Skin of body (tissue), 1 donor: ENCODE measurements at regions not wholly inside any gene's neighbourhood (a gene's known extent, or its start where the extent isn't known, plus 50 kb on each side); places are given as distances from the start of the nearest gene placed in this dataset.
A peak's percentile ranks its signal among the peaks of the same experiment; 100 is the strongest.

ENCODE experiments used
- DNase-seq: peaks from one replicate; lab custom pipeline; 2025; lab: John Stamatoyannopoulos, UW

DNA sequence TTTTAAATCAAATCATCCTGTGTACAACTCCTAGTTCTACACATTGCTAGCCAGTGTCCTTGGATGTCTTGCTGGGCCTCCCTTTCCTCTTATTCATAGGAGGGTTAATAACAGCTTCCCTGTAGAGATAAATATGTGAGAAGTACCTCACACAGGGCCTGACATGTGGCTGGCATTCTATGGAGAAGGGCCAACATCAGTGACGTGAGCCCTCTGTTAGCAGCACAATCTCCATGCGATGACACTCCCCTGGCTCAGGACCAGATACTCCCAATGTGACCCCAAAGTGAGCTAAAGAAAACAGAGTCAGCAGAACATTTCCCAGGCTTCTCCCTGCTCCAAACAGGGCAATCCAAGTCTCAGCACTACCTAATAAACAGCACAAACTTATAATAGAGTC lies 818.4 kb downstream of the DIAPH3 start:
- DNase-seq: peak; percentile 30

DNA sequence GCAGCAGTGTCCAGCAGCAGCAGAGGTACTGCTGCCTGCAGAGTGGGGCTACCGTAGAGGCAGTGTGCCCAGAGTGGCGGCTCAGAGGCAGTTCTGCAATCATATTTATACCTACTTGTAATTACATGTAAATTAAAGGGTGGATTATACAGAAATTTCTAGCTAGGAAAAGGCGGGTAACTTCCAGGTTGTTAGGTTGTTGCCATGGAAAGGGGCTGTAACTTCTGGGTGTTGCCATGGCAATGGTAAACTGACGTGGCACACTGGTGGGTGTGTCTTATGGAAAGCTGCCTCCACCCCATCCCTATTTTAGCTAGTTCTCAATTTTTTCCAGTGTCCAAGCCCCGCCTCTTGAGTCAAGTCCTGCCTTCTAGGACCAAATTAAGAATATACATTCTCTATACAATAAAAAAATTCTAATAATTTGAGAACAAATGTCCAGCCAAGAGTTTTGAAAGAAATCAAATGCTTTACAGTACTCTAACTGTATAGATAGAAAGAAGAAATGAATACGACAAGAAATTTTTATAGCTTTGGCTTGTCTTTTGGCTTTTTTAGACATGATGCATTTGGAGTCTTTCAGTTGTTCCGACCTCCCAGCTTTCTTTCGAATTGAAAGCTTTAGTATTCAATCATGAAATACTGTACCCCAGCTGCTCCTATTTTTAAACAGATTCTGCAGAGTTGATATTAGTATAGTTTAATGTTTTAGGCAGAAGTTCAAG lies 816.6 kb downstream of the DIAPH3 start:
- DNase-seq: peak; percentile 94

- DNase-seq: peak; percentile 67
These were observed 815.1 kb downstream of the DIAPH3 start for GRCh38 chr13:59348617-59349016.

- DNase-seq: no peak
These were observed 811.1 kb downstream of the DIAPH3 start for GRCh38 chr13:59352600-59352999.

DNA sequence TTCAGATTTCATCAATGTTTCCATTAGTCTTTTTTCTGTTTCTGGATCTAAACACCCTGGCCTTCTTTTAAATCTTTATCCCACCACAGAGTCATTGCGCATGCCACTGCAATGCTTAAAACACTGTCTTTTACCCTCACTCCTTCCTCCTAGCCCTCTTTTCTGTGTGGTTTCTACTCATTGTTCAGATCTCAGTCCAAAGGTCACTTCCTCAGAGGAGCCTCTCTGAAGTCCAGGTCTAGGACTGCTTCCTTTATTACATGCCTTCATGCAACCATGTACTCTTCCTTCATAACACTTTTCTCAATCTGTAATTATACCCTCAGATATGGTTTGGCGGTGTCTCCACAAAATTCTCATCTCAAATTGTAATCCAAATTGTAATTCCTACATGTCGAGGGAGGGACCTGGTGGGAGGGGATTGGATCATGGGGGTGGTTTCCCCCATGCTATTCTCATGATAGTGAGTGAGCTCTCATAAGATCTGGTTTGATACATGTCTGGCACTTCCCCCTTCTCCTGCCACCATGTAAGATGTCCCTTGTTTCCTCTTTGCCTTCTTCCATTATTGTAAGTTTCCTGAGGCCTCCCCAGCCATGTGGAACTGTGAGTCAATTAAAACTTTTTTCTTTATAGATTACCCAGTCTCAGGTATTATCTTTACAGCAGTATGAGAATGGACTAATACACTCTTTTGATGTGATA lies 808.9 kb downstream of the DIAPH3 start:
- no peak for DNase-seq

DNA sequence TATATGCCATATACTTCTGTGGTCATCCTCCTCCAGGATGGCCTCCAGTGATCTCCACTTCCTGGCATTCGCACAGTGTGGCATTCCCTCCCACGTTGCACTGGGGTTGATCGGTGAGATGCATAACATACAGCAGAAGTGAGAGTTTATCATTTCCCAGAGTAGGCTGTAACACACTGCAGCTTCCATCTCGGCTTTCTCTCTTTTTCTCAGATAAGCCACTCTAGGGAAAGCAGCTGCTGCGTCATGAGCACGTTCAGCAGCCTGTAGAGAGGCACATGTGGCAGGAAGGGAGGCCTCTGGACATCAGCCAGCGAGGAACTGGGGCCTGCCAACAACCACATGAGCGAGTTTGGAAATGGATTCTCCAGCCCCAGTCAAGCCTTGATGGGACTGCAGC lies 807.1 kb downstream of the DIAPH3 start:
- DNase-seq: peak; percentile 50

- no peak for DNase-seq
These were observed 805.7 kb downstream of the DIAPH3 start for GRCh38 chr13:59358014-59358413.

DNA sequence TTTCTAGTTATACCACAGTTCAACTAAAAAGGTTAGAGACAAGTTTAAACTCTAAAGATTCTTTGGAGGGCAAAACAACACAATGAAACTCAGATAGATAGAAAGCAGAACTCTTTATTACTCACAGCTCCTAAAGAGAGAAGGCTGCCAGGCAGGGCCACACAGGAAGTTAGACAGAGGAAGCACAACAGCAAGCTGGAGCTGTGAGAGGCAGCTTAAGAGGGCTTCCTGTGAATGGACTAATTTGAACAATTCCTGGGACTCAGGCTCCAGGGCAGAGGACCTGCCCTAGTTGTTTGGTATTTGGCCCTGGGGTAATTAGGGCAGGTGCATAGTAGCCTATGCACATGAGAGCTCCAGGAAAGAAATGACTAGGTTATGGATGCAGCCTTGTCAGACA lies 803.6 kb downstream of the DIAPH3 start:
- DNase-seq: no peak

DNA sequence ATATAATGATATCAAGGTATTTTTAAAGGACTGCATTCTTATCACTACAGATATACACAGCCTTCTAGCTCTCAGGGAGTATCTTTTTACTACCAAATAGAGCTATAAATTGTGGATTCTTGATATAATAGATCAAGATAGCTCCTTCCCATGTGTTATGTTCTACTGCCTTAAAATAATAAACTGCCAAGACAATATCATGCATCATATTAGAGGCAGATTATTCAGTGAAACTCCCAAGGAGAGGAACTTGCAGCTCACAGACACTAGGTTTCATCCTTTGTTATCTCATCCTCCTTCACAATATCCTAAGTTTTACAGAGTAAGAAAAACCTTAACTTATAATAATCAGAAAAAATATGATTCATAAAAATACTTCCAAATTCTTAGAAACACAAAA lies 802.8 kb downstream of the DIAPH3 start:
- DNase-seq: no peak

DNA sequence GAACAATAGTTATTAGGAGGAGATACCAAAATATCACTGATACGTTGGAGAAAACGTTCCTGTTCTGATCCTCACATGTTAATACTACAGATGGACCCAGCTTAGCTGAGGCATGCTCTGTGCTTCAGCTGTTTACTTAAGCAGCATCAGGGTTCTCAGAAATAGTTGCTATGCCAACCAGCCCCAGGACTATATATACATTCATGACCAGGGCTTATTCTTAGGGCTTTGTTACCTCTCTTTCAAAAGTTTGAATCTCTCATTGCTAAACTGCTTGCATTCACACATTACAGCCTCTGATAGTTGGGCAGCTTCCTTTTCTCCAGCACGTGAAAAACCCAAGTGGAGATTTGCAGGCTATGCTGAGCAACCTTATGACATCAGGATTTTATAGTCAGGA lies 800.4 kb downstream of the DIAPH3 start:
- DNase-seq: no peak

- no peak for DNase-seq
These were observed 799.8 kb downstream of the DIAPH3 start for GRCh38 chr13:59363947-59364346.

DNA sequence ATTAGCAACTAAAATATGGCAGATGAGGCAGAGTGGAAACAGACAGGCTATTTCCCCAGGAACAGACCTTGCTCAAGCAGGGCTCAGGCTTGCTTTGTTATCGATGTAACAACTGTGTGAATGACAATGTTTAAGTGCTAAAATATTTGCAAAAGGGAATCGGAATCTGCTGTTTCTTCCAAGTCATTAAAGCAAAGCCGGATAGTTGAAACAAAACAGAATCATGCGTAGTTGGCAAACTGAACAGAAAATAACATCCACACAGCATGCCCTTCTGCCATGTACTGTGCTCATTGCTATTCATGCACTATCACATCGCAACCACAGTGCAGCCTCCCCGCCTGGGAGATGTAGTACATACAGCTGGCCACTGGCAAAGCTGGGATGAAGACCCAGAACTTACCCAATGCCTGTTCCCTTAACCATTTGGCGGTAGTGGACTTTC lies 799.1 kb downstream of the DIAPH3 start:
- DNase-seq: no peak

DNA sequence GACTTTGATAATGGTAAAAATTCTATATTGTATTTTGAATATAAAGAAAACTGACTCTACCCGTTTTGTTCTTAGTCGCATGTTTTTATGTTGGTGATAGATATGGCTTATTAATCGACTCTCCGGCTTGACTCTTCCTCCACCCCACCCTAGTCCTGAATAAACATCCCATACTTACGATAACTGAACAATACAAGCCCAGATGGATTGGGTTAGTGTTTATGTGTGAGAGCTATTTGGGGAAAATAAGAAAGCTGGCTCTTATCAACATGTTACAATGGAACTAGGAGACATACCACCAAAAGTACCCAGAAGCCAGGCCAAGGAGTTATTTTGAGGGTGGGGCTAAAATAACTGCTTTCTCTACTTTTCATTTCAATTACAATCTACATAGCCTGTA lies 796.3 kb downstream of the DIAPH3 start:
- no peak for DNase-seq

DNA sequence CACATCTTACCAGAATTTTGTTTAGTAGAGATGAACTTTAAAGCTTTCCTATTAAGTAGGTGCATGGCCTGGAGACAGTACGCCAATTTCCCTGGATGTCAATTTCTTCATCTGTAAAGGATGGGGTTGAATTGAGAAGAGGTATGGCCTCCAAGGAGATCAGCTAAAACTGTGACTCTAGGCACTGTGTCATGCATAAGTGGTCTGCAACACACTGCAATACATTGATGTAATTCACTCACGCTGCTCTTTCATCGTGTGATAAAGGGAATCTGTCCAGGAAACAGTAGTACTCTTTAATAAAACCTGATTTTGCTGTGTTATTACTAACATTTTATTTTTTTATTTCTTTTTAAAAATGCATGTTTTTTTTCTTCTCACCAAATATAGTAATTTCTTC lies 795.8 kb downstream of the DIAPH3 start:
- no peak for DNase-seq

DNA sequence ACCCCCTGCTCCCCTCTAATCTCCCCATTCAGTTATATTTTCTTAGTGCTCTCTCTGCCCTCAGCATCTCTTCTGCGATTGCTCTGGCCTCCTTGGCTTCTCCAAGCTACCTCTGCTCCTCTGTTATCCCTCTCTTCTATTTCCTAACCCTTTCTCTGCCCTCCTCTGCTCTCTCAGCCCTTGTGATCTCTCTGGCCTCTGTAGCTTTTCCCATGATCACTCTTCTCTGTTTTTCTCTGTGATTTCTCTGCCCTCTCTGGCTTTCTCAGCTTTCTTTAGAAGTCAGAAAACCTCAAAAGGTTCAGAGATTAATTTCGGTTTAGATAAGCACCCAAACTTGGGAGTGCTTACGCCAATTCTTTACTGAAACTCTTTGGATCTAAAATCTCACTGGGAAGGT lies 795.0 kb downstream of the DIAPH3 start:
- DNase-seq: no peak

DNA sequence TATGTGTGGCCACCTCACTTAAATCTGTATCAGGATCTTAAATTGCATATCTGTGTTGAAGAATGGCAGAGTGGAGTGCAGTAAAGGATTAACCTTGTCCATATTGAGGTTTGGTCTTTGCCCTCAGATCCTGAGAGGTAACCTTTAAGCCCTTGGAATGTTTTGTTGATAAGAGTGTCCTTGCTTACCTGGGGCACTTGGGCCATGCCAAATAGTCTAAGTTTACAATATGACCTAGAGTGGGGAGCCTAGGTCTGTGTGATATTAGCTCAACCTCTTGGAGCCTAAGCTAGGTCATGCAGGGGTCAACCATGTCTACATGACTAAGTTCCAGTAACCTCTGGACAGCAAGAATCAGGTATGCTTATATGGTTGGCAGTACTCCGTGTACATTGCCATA lies 792.5 kb downstream of the DIAPH3 start:
- DNase-seq: no peak

DNA sequence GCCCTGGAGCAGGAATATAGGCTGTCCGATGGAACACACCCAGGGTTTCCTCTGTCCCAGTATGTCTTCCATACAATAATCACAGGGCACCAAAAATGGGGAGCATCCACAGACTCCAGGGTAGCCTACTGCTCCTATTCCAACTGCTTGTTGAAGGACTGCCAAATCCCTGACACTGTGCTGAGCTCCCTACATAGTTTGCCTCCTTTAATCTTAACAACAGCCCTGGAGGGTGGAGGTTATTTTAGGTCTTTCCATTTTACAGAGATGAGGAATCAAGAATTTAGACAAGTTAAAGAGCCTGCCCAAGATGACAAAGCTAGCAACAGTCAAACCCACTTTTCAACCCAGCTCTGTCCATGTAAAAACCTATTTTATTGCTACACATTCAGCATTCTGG lies 790.4 kb downstream of the DIAPH3 start:
- no peak for DNase-seq

DNA sequence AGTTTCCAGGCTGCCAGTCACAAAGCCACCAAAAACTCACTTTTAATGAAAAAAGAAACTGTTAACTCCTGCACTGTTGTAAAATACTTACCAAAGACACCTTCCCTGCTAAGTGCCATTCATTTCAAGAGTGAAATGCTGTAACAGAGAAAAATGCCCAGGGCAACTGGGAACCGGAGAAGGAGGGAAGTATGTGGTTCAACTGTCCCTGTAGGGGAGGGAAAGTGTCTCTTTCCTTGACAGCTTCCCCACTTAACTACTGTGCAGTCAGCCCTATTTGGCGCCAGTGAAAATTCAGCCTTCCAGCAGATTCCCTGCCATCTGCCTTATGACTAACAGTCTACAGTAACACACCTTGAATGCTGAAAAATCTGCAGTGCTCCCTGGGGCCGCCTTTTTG lies 789.0 kb downstream of the DIAPH3 start:
- no peak for DNase-seq

GRCh38 chr13:59384154-59384553 lies 779.6 kb downstream of the DIAPH3 start:
- DNase-seq: no peak

DNA sequence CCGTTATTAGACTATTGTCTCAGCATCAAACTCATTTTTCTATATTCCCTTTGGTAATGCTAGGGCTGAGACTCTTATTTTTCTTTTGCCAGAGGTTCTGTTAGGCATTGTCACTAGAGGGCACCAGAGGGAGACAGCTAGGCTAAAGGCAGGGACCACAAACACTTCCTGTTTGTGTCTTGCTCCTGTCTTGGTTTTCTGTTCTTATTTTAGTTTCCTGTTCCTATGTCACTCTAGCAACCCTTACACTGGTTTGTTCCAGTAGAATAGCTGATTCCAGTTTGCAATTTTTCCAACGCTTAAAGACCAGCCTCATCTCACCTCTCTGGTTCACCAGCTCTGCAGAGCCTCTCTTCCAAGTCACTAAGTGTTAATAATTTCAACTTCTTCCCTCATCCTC lies 772.0 kb downstream of the DIAPH3 start:
- peak; percentile 57 for DNase-seq

DNA sequence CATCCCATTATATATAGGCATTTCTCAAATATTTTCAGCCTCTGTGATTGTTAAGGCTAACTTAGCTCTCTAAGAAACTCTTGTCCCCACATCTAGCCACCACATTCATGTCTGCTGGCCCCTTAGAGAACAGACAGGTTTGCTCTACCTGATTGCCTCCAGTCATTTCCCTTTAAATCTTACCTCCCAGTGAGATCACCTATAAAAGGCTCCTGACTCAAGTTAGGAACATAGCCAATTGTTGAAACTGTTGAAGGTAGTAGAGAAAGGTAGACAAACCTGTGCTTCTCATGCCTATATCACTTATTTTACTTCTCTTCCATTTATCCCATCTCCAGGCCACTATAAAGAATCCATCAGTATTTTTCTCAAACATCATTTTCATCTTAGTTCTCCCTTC lies 771.4 kb downstream of the DIAPH3 start:
- no peak for DNase-seq

- no peak for DNase-seq
These were observed 769.2 kb downstream of the DIAPH3 start for GRCh38 chr13:59394496-59394895.

DNA sequence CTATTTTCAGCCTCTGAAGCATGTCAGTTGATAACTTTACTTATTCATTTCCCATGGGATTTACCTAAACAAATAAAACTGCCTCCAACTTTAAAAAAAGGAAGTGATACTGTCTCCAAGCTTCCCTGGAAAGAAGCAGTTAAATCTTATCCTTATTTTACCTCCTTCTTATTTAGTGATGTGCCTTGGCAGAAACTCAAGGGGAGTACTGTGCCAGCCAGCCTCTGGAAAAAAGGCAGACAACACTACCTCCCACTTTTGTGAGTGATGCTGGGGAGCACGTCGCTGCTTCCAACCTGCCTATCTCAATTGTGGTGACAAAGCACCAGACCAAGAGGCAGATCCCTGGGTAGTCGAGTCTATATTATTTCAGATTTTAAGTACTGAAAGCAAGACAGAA lies 765.6 kb downstream of the DIAPH3 start:
- DNase-seq: no peak
